Neural progenitor cell (in vitro differentiated cells): ENCODE measurements at regions not wholly inside any gene's neighbourhood (a gene's known extent, or its start where the extent isn't known, plus 50 kb on each side); places are given as distances from the start of the nearest gene placed in this dataset.

Experiments used
- DNase-seq: peaks from one replicate; pipeline ENCODE4 v3.0.0-alpha.2; 2016; ENCODE audit warnings: low spot score
- H2AFZ ChIP-seq: fragments of 200-600 bp; sonication (generic); replicated peaks from 2 replicates; pipeline ENCODE4 v1.6.1; 2016; ENCODE audit warnings: antibody characterized with exemption
- H3F3A ChIP-seq: fragments of 200-600 bp; sonication (generic); 2 replicates; pipeline ENCODE4 v1.6.1; 2016; ENCODE audit warnings: antibody characterized with exemption, low read depth
- H3K27ac ChIP-seq: fragments of 200-600 bp; sonication (generic); 2 replicates; pipeline ENCODE4 v1.5.1; 2016; ENCODE audit warnings: mild to moderate bottlenecking
- H3K27me3 ChIP-seq: fragments of 200-600 bp; sonication (generic); 2 replicates; pipeline ENCODE4 v1.6.1; 2016; ENCODE audit warnings: mild to moderate bottlenecking, moderate library complexity
- H3K36me3 ChIP-seq: fragments of 200-600 bp; sonication (generic); 2 replicates; pipeline ENCODE4 v1.5.1; 2016
- H3K4me1 ChIP-seq: fragments of 200-600 bp; sonication (generic); 2 replicates; pipeline ENCODE4 v1.6.1; 2016; ENCODE audit warnings: mixed run types
- H3K4me2 ChIP-seq: fragments of 200-600 bp; sonication (generic); 2 replicates; pipeline ENCODE4 v1.6.1; 2016
- H3K4me3 ChIP-seq: fragments of 200-600 bp; sonication (generic); 2 replicates; pipeline ENCODE4 v1.5.1; 2016
- H3K79me2 ChIP-seq: fragments of 200-600 bp; sonication (generic); 2 replicates; pipeline ENCODE4 v1.6.1; 2016; ENCODE audit warnings: low read depth
- H3K9ac ChIP-seq: fragments of 200-600 bp; sonication (generic); 2 replicates; pipeline ENCODE4 v1.6.1; 2016
- H3K9me3 ChIP-seq: fragments of 200-600 bp; sonication (generic); 2 replicates; pipeline ENCODE4 v1.5.1; 2016; ENCODE audit warnings: low read depth
- H4K20me1 ChIP-seq: fragments of 200-600 bp; sonication (generic); 2 replicates; pipeline ENCODE4 v1.6.1; 2016; ENCODE audit warnings: low read depth
- H3K27ac Mint-ChIP-seq: 3 replicates; pipeline ENCODE4 v1.8.0; 2021; ENCODE audit warnings: mixed read lengths
- H3K27me3 Mint-ChIP-seq: 2 replicates; pipeline ENCODE4 v1.8.0; 2022; ENCODE audit warnings: low read depth, mild to moderate bottlenecking, inconsistent platforms, moderate library complexity, mixed read lengths; ENCODE audit not compliant: insufficient read depth
- H3K36me3 Mint-ChIP-seq: 3 replicates; pipeline ENCODE4 v1.8.0; 2021; ENCODE audit warnings: mixed read lengths
- H3K4me1 Mint-ChIP-seq: 3 replicates; pipeline ENCODE4 v1.8.0; 2021; ENCODE audit warnings: mixed read lengths
- H3K4me3 Mint-ChIP-seq: 3 replicates; pipeline ENCODE4 v1.8.0; 2021; ENCODE audit warnings: mild to moderate bottlenecking, moderate library complexity, mixed read lengths
- H3K9me3 Mint-ChIP-seq: 3 replicates; pipeline ENCODE4 v1.8.0; 2020; ENCODE audit warnings: mixed read lengths
- CTCF ChIP-seq: fragments of 200-600 bp; sonication (generic); IDR thresholded peaks from 2 replicates; pipeline ENCODE4 v1.5.1; 2017; ENCODE audit warnings: antibody characterized with exemption, mild to moderate bottlenecking
- EZH2 ChIP-seq: fragments of 200-600 bp; sonication (generic); IDR thresholded peaks from 2 replicates; pipeline ENCODE4 v1.6.1; 2017; ENCODE audit warnings: antibody characterized with exemption, mild to moderate bottlenecking, moderate library complexity
- EZH2phosphoT487 ChIP-seq: fragments of 200-600 bp; sonication (generic); IDR thresholded peaks from 2 replicates; pipeline ENCODE4 v1.6.1; 2017; ENCODE audit warnings: antibody characterized with exemption

- H3K9ac ChIP-seq: no peak overlapping the region
- H3K4me2 ChIP-seq: no peak overlapping the region
- no peaks in the 10 kb centered on the region for H3K9me3 Mint-ChIP-seq
Observed at GRCh38 chr18:59820663-59821062, 79.1 kb upstream of the PMAIP1 start.

GRCh38 chr18:59818769-59819168, 81.0 kb upstream of the PMAIP1 start:
- no peak for TF ChIP-seq EZH2
- TF ChIP-seq EZH2phosphoT487: no peak
- TF ChIP-seq CTCF: no peak
- Histone ChIP-seq H3K4me3 (no peak overlapping the region), H4K20me1 (no peaks in the 10 kb centered on the region), H3K27ac (no peak overlapping the region), H3K4me2 (no peak overlapping the region), H3K4me1 (peaks cover 7% of the 10 kb centered on the region), H3F3A (peaks cover 3% of the 10 kb centered on the region), H3K9ac (no peak overlapping the region), H3K79me2 (no peaks in the 10 kb centered on the region), H3K36me3 (no peaks in the 10 kb centered on the region), H2AFZ (no peak overlapping the region), H3K27me3 (no peaks in the 10 kb centered on the region), H3K9me3 (no peaks in the 10 kb centered on the region)
- DNase-seq: no peak
- H3K9me3 Mint-ChIP-seq: no peaks in the 10 kb centered on the region
- H3K4me1 Mint-ChIP-seq: peaks cover 15% of the 10 kb centered on the region
- no peak overlapping the region for H3K4me3 Mint-ChIP-seq
- H3K27me3 Mint-ChIP-seq: peaks cover 4% of the 10 kb centered on the region
- no peak overlapping the region for H3K27ac Mint-ChIP-seq
- H3K36me3 Mint-ChIP-seq: no peaks in the 10 kb centered on the region

More at GRCh38 chr18:59820663-59821062, 79.1 kb upstream of the PMAIP1 start:
- Mint-ChIP-seq H3K4me3 (no peak overlapping the region), H3K27ac (no peak overlapping the region), H3K4me1 (peaks cover 15% of the 10 kb centered on the region), H3K36me3 (no peaks in the 10 kb centered on the region), H3K27me3 (peaks cover 4% of the 10 kb centered on the region)
- no peaks in the 10 kb centered on the region for H3K27me3 ChIP-seq
- DNase-seq: no peak
- H3F3A ChIP-seq: peaks cover 3% of the 10 kb centered on the region
- H3K79me2 ChIP-seq: no peaks in the 10 kb centered on the region
- H3K36me3 ChIP-seq: no peaks in the 10 kb centered on the region
- no peak overlapping the region for H3K4me3 ChIP-seq
- no peak for TF ChIP-seq EZH2phosphoT487
- TF ChIP-seq CTCF: no peak
- TF ChIP-seq EZH2: no peak
- no peak overlapping the region for H2AFZ ChIP-seq
- H3K4me1 ChIP-seq: peaks cover 7% of the 10 kb centered on the region
- no peaks in the 10 kb centered on the region for H3K9me3 ChIP-seq
- no peaks in the 10 kb centered on the region for H4K20me1 ChIP-seq
- no peak overlapping the region for H3K27ac ChIP-seq

GRCh38 chr18:59814891-59815290, 84.9 kb upstream of the PMAIP1 start:
- DNase-seq: no peak
- no peaks in the 10 kb centered on the region for H3K4me1 Mint-ChIP-seq
- Histone ChIP-seq H3K9ac (no peak overlapping the region), H3K9me3 (no peaks in the 10 kb centered on the region), H3K27ac (no peak overlapping the region), H3K36me3 (no peaks in the 10 kb centered on the region), H3K4me1 (no peaks in the 10 kb centered on the region), H3F3A (no peaks in the 10 kb centered on the region), H3K79me2 (no peaks in the 10 kb centered on the region), H4K20me1 (no peaks in the 10 kb centered on the region), H3K27me3 (no peaks in the 10 kb centered on the region), H3K4me2 (no peak overlapping the region), H3K4me3 (no peak overlapping the region), H2AFZ (no peak overlapping the region)
- no peaks in the 10 kb centered on the region for H3K9me3 Mint-ChIP-seq
- H3K36me3 Mint-ChIP-seq: no peaks in the 10 kb centered on the region
- no peak for TF ChIP-seq EZH2phosphoT487
- no peak overlapping the region for H3K4me3 Mint-ChIP-seq
- H3K27ac Mint-ChIP-seq: no peak overlapping the region
- peaks cover 3% of the 10 kb centered on the region for H3K27me3 Mint-ChIP-seq

- Histone ChIP-seq H3K4me3 (no peak overlapping the region), H3K9me3 (no peaks in the 10 kb centered on the region), H3K27me3 (no peaks in the 10 kb centered on the region), H3K4me1 (no peaks in the 10 kb centered on the region), H2AFZ (no peak overlapping the region), H3K27ac (no peak overlapping the region), H3F3A (no peaks in the 10 kb centered on the region), H3K79me2 (no peaks in the 10 kb centered on the region), H3K9ac (no peak overlapping the region), H3K4me2 (no peak overlapping the region), H4K20me1 (no peaks in the 10 kb centered on the region), H3K36me3 (no peaks in the 10 kb centered on the region)
- no peak overlapping the region for H3K4me3 Mint-ChIP-seq
- TF ChIP-seq EZH2: no peak
- peaks cover 3% of the 10 kb centered on the region for H3K27me3 Mint-ChIP-seq
- no peak overlapping the region for H3K27ac Mint-ChIP-seq
- H3K4me1 Mint-ChIP-seq: no peaks in the 10 kb centered on the region
- H3K9me3 Mint-ChIP-seq: no peaks in the 10 kb centered on the region
- no peaks in the 10 kb centered on the region for H3K36me3 Mint-ChIP-seq
- DNase-seq: no peak
Observed at GRCh38 chr18:59813942-59814341, 85.9 kb upstream of the PMAIP1 start.
